Tibial nerve (tissue), 4 donors: ENCODE measurements at regions not wholly inside any gene's neighbourhood (a gene's known extent, or its start where the extent isn't known, plus 50 kb on each side); places are given as distances from the start of the nearest gene placed in this dataset.

Experiments
- DNase-seq, 2 donors: peaks; one replicate each; pipeline ENCODE4 v3.0.0-alpha.2; 2019; ENCODE audit warnings: low spot score in 2 of 2
- H3K27ac ChIP-seq, 4 donors: fragments of 200-600 bp; sonication (generic) in 3 of 4; one replicate each; pipeline ENCODE4 v1.5.1; 2017 to 2019; ENCODE audit warnings: mild to moderate bottlenecking in 1 of 4
- H3K27me3 ChIP-seq, 2 donors: fragments of 200-600 bp; sonication (generic) in 1 of 2; one replicate each; pipeline versions ENCODE4 v1.5.1 to v1.6.0; 2017 to 2019
- H3K36me3 ChIP-seq, 3 donors: fragments of 200-600 bp; sonication (generic); one replicate each; pipeline ENCODE4 v1.5.1; 2018 to 2019
- H3K4me1 ChIP-seq, 4 donors: fragments of 200-600 bp; sonication (generic) in 3 of 4; one replicate each; pipeline ENCODE4 v1.5.1; 2017 to 2019
- H3K4me3 ChIP-seq, 4 donors: fragments of 200-600 bp; sonication (generic) in 3 of 4; one replicate each; pipeline ENCODE4 v1.5.1; 2017 to 2019; ENCODE audit warnings: mild to moderate bottlenecking in 1 of 4, moderate library complexity in 1 of 4
- H3K9me3 ChIP-seq, 4 donors: fragments of 200-600 bp; sonication (generic) in 3 of 4; one replicate each; pipeline ENCODE4 v1.5.1; 2017 to 2019
- EP300 ChIP-seq, 2 donors: sonication (generic); formaldehyde crosslinking; IDR thresholded peaks; one replicate each; pipeline ENCODE4 v1.6.1; 2017; ENCODE audit warnings: antibody characterized with exemption in 2 of 2, mild to moderate bottlenecking in 1 of 2
- POLR2A ChIP-seq, 2 donors: fragments of 450-650 bp; IDR thresholded peaks; one replicate each; pipeline ENCODE4 v1.6.1; 2017; ENCODE audit warnings: antibody characterized with exemption in 2 of 2, mild to moderate bottlenecking in 2 of 2, moderate library complexity in 2 of 2
- WGBS, 2 donors: methylation state at CpG; one replicate each; pipeline ENCODE4 v1.1.5; 2018; 5-methylcytosine and 5-hydroxymethylcytosine counted together
- TF ChIP-seq, protein P1 (sequence below), 5 experiments: fragments of 200-600 bp in 3 of 5; fragments of 450-650 bp in 2 of 5; sonication (generic) in 3 of 5; IDR thresholded peaks; one replicate each; pipeline ENCODE4 v1.5.1; 2016 to 2019; ENCODE audit warnings: antibody characterized with exemption in 5 of 5, mild to moderate bottlenecking in 3 of 5, moderate library complexity in 2 of 5

DNA sequence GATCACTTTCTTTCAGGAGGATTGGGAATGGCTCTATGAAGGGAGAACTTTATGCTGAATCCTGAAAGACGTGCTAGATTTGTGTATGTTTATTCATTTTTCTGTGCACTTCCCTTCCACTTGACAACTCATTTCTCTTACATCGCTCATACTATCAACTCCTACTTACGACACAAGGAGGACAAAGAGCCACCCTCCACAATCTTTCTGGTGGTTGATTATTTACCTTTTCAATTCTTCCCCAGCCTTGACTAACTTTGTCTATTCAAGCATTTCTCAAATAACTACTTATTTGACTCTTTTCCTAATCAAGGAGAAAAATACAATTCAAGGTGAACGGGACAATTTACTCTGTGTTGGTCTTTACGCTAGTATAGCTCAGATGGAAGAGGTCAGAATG, 622.1 kb downstream of the TLR4 start:
- H3K36me3 ChIP-seq = no peaks in the 10 kb centered on the region
- no peak overlapping the region for H3K4me3 ChIP-seq
- WGBS, 2 donors = 91 to 93% methylated on average over 5 of the region's 5 CpGs
- no peaks in the 10 kb centered on the region for H3K9me3 ChIP-seq
- TF ChIP-seq, protein P1, sequence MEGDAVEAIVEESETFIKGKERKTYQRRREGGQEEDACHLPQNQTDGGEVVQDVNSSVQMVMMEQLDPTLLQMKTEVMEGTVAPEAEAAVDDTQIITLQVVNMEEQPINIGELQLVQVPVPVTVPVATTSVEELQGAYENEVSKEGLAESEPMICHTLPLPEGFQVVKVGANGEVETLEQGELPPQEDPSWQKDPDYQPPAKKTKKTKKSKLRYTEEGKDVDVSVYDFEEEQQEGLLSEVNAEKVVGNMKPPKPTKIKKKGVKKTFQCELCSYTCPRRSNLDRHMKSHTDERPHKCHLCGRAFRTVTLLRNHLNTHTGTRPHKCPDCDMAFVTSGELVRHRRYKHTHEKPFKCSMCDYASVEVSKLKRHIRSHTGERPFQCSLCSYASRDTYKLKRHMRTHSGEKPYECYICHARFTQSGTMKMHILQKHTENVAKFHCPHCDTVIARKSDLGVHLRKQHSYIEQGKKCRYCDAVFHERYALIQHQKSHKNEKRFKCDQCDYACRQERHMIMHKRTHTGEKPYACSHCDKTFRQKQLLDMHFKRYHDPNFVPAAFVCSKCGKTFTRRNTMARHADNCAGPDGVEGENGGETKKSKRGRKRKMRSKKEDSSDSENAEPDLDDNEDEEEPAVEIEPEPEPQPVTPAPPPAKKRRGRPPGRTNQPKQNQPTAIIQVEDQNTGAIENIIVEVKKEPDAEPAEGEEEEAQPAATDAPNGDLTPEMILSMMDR (IDR thresholded peaks at IDR 0.05) = no peak
- no peak for TF ChIP-seq EP300 (IDR thresholded peaks at IDR 0.05)
- no peak for TF ChIP-seq POLR2A (IDR thresholded peaks at IDR 0.05)
- no peak overlapping the region for H3K27ac ChIP-seq
- DNase-seq = no peak
- H3K4me1 ChIP-seq = no peaks in the 10 kb centered on the region
- H3K27me3 ChIP-seq = no peaks in the 10 kb centered on the region

DNA sequence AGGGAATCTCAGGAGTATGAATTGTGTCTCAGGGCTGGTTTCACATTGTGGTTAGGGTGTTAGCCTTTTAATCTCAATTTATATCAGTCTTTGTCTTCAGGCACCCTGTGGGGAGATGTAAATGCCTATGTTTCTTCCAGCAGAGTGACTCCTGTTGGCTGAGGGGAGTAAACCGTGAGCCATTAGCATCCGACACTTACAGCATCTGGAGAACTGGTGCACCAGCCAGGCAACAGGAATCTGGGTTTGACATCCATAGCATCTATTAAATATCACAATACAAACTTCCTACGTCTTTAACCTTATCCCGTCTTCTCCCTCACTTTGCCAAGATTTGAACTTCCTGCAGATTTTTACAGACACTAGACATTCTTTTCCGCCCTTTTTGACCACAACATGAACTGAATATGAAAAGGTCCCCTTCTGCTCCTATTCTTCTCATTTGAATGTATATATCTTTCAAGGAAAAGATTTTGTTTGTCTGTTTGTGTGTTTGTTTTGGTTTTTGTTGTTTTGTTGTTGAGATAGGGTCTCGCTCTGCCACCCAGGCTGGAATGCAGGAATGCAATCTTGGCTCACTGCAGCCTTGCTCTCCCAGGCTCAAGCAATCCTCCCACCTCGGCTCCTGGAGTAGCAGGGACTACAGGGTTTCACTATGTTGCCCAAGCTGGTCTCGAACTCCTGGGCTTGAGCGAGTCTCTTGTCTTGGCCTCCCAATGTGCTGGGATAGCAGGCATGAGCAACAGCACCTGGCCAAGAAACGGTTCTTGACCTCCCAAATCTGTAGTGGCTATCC, 626.2 kb downstream of the TLR4 start:
- WGBS, 2 donors = 75% methylated on average over 10 of the region's 10 CpGs
- Histone ChIP-seq H3K27ac (no peak overlapping the region), H3K4me1 (no peaks in the 10 kb centered on the region), H3K9me3 (no peaks in the 10 kb centered on the region), H3K36me3 (no peaks in the 10 kb centered on the region), H3K27me3 (no peaks in the 10 kb centered on the region), H3K4me3 (no peak overlapping the region)
- DNase-seq = no peak
- TF ChIP-seq, protein P1 (IDR thresholded peaks at IDR 0.05) = no peak
- no peak for TF ChIP-seq POLR2A (IDR thresholded peaks at IDR 0.05)
- TF ChIP-seq EP300 (IDR thresholded peaks at IDR 0.05) = no peak

- TF ChIP-seq EP300 (IDR thresholded peaks at IDR 0.05) (no peak), POLR2A (IDR thresholded peaks at IDR 0.05) (no peak)
- TF ChIP-seq, protein P1 (IDR thresholded peaks at IDR 0.05) = no peak
- H3K9me3 ChIP-seq = no peaks in the 10 kb centered on the region
- WGBS, 2 donors = 71 to 87% methylated on average over 5 of the region's 5 CpGs
- no peaks in the 10 kb centered on the region for H3K27me3 ChIP-seq
- no peaks in the 10 kb centered on the region for H3K4me1 ChIP-seq
- no peaks in the 10 kb centered on the region for H3K36me3 ChIP-seq
- H3K27ac ChIP-seq = no peak overlapping the region
- H3K4me3 ChIP-seq = no peak overlapping the region
- DNase-seq = no peak
These were observed 627.4 kb downstream of the TLR4 start for GRCh38 chr9:118331622-118332045.

DNA sequence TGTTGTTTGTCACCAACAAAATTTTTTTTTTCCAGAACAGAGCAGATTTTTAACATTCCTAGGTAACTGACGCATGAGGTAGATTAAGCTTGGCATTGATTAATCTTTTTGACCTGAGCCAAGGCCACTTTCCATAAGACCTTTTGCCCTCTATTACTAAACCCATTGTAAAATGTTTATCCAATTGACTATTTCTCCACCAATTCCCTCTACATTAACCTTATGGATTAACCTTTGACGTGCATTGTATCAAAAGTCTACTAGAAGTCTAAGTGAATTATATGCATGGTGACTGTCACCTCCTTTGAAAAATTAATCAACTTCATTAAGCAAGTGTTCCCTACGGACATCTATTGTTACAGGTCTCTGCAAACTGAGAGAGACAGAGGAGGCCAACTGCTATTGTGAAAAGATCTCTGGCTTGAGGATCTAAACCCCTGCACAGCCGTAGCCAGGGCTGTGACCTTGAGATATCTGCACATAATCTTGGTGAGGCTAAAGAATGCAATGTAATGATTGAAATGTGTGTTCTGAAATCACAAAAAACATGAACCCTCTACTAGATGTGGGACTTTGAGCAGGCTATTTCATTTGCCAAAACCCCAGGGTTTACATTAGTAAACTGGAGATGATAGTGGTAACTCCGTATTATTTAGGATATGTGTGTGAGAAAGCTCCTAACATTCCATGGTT, 632.2 kb downstream of the TLR4 start:
- H3K27ac ChIP-seq = no peak overlapping the region
- H3K27me3 ChIP-seq = no peaks in the 10 kb centered on the region
- H3K36me3 ChIP-seq = no peaks in the 10 kb centered on the region
- H3K4me1 ChIP-seq = no peaks in the 10 kb centered on the region
- no peak overlapping the region for H3K4me3 ChIP-seq
- no peaks in the 10 kb centered on the region for H3K9me3 ChIP-seq
- DNase-seq = no peak
- 61 to 73% methylated on average over 5 of the region's 5 CpGs for WGBS, 2 donors
- TF ChIP-seq, protein P1 (IDR thresholded peaks at IDR 0.05) = no peak
- TF ChIP-seq POLR2A (IDR thresholded peaks at IDR 0.05) = no peak
- no peak for TF ChIP-seq EP300 (IDR thresholded peaks at IDR 0.05)

GRCh38 chr9:118336943-118337330, 632.7 kb downstream of the TLR4 start:
- Histone ChIP-seq H3K4me3 (no peak overlapping the region), H3K9me3 (no peaks in the 10 kb centered on the region), H3K27me3 (no peaks in the 10 kb centered on the region), H3K4me1 (no peaks in the 10 kb centered on the region), H3K36me3 (no peaks in the 10 kb centered on the region), H3K27ac (no peak overlapping the region)
- WGBS, 2 donors = 44 to 61% methylated on average over 2 of the region's 2 CpGs
- DNase-seq = no peak
- TF ChIP-seq, protein P1 (IDR thresholded peaks at IDR 0.05) = no peak
- TF ChIP-seq POLR2A (IDR thresholded peaks at IDR 0.05) = no peak
- TF ChIP-seq EP300 (IDR thresholded peaks at IDR 0.05) = no peak
